ENCODE measurements at regions not wholly inside any gene's neighbourhood (a gene's known extent, or its start where the extent isn't known, plus 50 kb on each side); places are given as distances from the start of the nearest gene placed in this dataset.

GRCh38 chr20:11379257-11380011, 538.3 kb upstream of the BTBD3 start:
- Histone ChIP-seq H2BK15ac (ENCODE audit: low read depth, poor library complexity, severe bottlenecking) (no peak overlapping the region), H3K27ac (ENCODE audit: low read length, poor library complexity, severe bottlenecking) (no peak overlapping the region), H3K9ac (ENCODE audit: low read length) (no peak overlapping the region), H2AFZ (ENCODE audit: low read depth, low read length) (no peak overlapping the region), H2BK5ac (ENCODE audit: low read depth, low read length, poor library complexity, severe bottlenecking) (no peak overlapping the region), H3K9me3 (ENCODE audit: control insufficient read depth, low read length) (no peaks in the 10 kb centered on the region), H3K18ac (ENCODE audit: low read depth in 1 of 2, low read length in 2 of 2) (no peak overlapping the region), H3K4me2 (ENCODE audit: low read length, poor library complexity, severe bottlenecking) (peak overlapping the region; percentile 12), H3K23ac (ENCODE audit: low read length in 2 of 2) (no peak overlapping the region), H3K4me3 (ENCODE audit: insufficient read depth in 1 of 2, low read depth in 1 of 2, low read length in 2 of 2) (no peak overlapping the region), H2BK12ac (ENCODE audit: low read length in 2 of 2) (peak overlapping the region in 1 of 2 experiments; percentile 15), H3K4me1 (ENCODE audit: control insufficient read depth, insufficient read depth, low read depth, low read length) (peaks cover 11% of the 10 kb centered on the region), H3K4ac (ENCODE audit: low read depth in 1 of 2, low read length in 2 of 2) (no peak overlapping the region), H4K8ac (ENCODE audit: low read length) (no peak overlapping the region), H2AK5ac (ENCODE audit: low read length, severe bottlenecking) (no peak overlapping the region), H2BK120ac (ENCODE audit: low read depth, low read length) (no peak overlapping the region), H3K36me3 (ENCODE audit: control insufficient read depth in 1 of 2, insufficient read depth in 2 of 2, low read depth in 1 of 2, low read length in 2 of 2) (no peaks in the 10 kb centered on the region), H3K14ac (ENCODE audit: low read length in 2 of 2) (no peak overlapping the region), H3K27me3 (ENCODE audit: control insufficient read depth in 1 of 2, insufficient read depth in 1 of 2, low read length in 2 of 2) (peaks cover 0 to 8% of the 10 kb centered on the region in 2 experiments), H4K91ac (ENCODE audit: low read length) (no peak overlapping the region), H3K79me1 (replicated peaks; ENCODE audit: low read length, poor library complexity, severe bottlenecking) (no peaks in the 10 kb centered on the region)
- 30% methylated on average over 16 of the region's 16 CpGs for WGBS
- DNase-seq: peak; percentile 51

DNA sequence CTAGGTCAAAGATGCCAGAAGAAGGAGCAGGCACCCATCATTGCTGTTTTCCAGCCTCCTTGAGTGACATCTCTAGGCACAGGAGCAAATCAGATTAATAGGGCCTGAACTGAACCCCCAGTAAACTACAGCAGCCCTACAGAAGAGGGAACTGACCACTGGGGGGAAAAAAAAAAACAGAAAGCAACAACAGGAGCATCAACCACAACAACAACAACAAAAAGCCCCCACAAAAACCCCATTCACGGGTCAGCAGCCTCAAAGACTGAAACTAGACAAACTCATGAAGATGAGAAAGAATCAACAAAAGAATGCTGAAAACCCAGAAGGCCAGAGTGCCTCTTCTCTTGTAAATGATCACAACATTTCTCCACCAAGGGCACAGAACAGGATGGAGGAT, 537.4 kb upstream of the BTBD3 start:
- no peak overlapping the region for H3K14ac ChIP-seq (ENCODE audit: low read length in 2 of 2)
- 88% methylated on average over 1 of the region's 1 CpG for WGBS
- H3K27me3 ChIP-seq (ENCODE audit: control insufficient read depth in 1 of 2, insufficient read depth in 1 of 2, low read length in 2 of 2): peaks cover 0 to 8% of the 10 kb centered on the region in 2 experiments
- H2BK5ac ChIP-seq (ENCODE audit: low read depth, low read length, poor library complexity, severe bottlenecking): no peak overlapping the region
- no peak overlapping the region for H2BK12ac ChIP-seq (ENCODE audit: low read length in 2 of 2)
- no peak overlapping the region for H3K27ac ChIP-seq (ENCODE audit: low read length, poor library complexity, severe bottlenecking)
- no peak overlapping the region for H3K18ac ChIP-seq (ENCODE audit: low read depth in 1 of 2, low read length in 2 of 2)
- H2AK5ac ChIP-seq (ENCODE audit: low read length, severe bottlenecking): peak overlapping the region; percentile 19
- peaks cover 11% of the 10 kb centered on the region for H3K4me1 ChIP-seq (ENCODE audit: control insufficient read depth, insufficient read depth, low read depth, low read length)
- no peak for DNase-seq
- H3K79me1 ChIP-seq (replicated peaks; ENCODE audit: low read length, poor library complexity, severe bottlenecking): no peaks in the 10 kb centered on the region
- no peak overlapping the region for H4K91ac ChIP-seq (ENCODE audit: low read length)
- H3K36me3 ChIP-seq (ENCODE audit: control insufficient read depth in 1 of 2, insufficient read depth in 2 of 2, low read depth in 1 of 2, low read length in 2 of 2): no peaks in the 10 kb centered on the region
- no peak overlapping the region for H3K4me3 ChIP-seq (ENCODE audit: insufficient read depth in 1 of 2, low read depth in 1 of 2, low read length in 2 of 2)
- no peak overlapping the region for H2AFZ ChIP-seq (ENCODE audit: low read depth, low read length)
- no peaks in the 10 kb centered on the region for H3K9me3 ChIP-seq (ENCODE audit: control insufficient read depth, low read length)
- no peak overlapping the region for H3K4ac ChIP-seq (ENCODE audit: low read depth in 1 of 2, low read length in 2 of 2)
- H3K4me2 ChIP-seq (ENCODE audit: low read length, poor library complexity, severe bottlenecking): no peak overlapping the region
- H3K9ac ChIP-seq (ENCODE audit: low read length): no peak overlapping the region
- H3K23ac ChIP-seq (ENCODE audit: low read length in 2 of 2): no peak overlapping the region
- no peak overlapping the region for H4K8ac ChIP-seq (ENCODE audit: low read length)
- no peak overlapping the region for H2BK15ac ChIP-seq (ENCODE audit: low read depth, poor library complexity, severe bottlenecking)
- no peak overlapping the region for H2BK120ac ChIP-seq (ENCODE audit: low read depth, low read length)

- no peak overlapping the region for H2BK15ac ChIP-seq (ENCODE audit: low read depth, poor library complexity, severe bottlenecking)
- no peak overlapping the region for H3K23ac ChIP-seq (ENCODE audit: low read length in 2 of 2)
- H2AFZ ChIP-seq (ENCODE audit: low read depth, low read length): no peak overlapping the region
- H3K79me1 ChIP-seq (replicated peaks; ENCODE audit: low read length, poor library complexity, severe bottlenecking): no peaks in the 10 kb centered on the region
- H3K9me3 ChIP-seq (ENCODE audit: control insufficient read depth, low read length): no peaks in the 10 kb centered on the region
- no peaks in the 10 kb centered on the region for H3K36me3 ChIP-seq (ENCODE audit: control insufficient read depth in 1 of 2, insufficient read depth in 2 of 2, low read depth in 1 of 2, low read length in 2 of 2)
- H3K27ac ChIP-seq (ENCODE audit: low read length, poor library complexity, severe bottlenecking): no peak overlapping the region
- no peaks in the 10 kb centered on the region for H3K4me1 ChIP-seq (ENCODE audit: control insufficient read depth, insufficient read depth, low read depth, low read length)
- H3K14ac ChIP-seq (ENCODE audit: low read length in 2 of 2): no peak overlapping the region
- H3K18ac ChIP-seq (ENCODE audit: low read depth in 1 of 2, low read length in 2 of 2): no peak overlapping the region
- H3K4me3 ChIP-seq (ENCODE audit: insufficient read depth in 1 of 2, low read depth in 1 of 2, low read length in 2 of 2): no peak overlapping the region
- H4K91ac ChIP-seq (ENCODE audit: low read length): no peak overlapping the region
- peak; percentile 69 for DNase-seq
- no peak overlapping the region for H2BK120ac ChIP-seq (ENCODE audit: low read depth, low read length)
- H4K8ac ChIP-seq (ENCODE audit: low read length): no peak overlapping the region
- no peak overlapping the region for H2AK5ac ChIP-seq (ENCODE audit: low read length, severe bottlenecking)
- no peak overlapping the region for H2BK5ac ChIP-seq (ENCODE audit: low read depth, low read length, poor library complexity, severe bottlenecking)
- H3K9ac ChIP-seq (ENCODE audit: low read length): no peak overlapping the region
- no peak overlapping the region for H2BK12ac ChIP-seq (ENCODE audit: low read length in 2 of 2)
- H3K27me3 ChIP-seq (ENCODE audit: control insufficient read depth in 1 of 2, insufficient read depth in 1 of 2, low read length in 2 of 2): no peaks in the 10 kb centered on the region
- no peak overlapping the region for H3K4me2 ChIP-seq (ENCODE audit: low read length, poor library complexity, severe bottlenecking)
- WGBS: 7% methylated on average over 1 of the region's 2 CpGs
- H3K4ac ChIP-seq (ENCODE audit: low read depth in 1 of 2, low read length in 2 of 2): no peak overlapping the region
Observed at GRCh38 chr20:11387189-11387754, 530.4 kb upstream of the BTBD3 start.

DNA sequence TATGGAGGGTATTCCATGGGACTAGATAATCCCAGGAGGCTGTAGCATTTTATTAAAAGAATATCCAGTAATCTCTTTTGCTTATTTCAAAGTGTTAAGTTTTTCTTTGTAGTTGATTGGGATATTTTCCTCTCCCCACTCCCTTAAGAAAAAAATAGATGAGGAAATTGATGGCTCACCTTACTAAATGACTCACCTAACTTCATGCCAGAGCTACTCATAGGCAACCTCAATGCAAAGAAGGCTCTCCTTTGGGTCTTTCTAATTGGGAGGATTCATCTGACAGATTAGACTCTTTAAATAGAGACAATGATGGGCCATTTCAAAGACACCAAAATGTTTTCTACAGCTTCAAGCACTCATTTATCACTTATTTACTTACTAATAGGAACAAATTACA, 528.5 kb upstream of the BTBD3 start:
- Histone ChIP-seq H2BK12ac (ENCODE audit: low read length in 2 of 2) (no peak overlapping the region), H3K4me2 (ENCODE audit: low read length, poor library complexity, severe bottlenecking) (no peak overlapping the region), H3K36me3 (ENCODE audit: control insufficient read depth in 1 of 2, insufficient read depth in 2 of 2, low read depth in 1 of 2, low read length in 2 of 2) (no peaks in the 10 kb centered on the region), H2BK5ac (ENCODE audit: low read depth, low read length, poor library complexity, severe bottlenecking) (no peak overlapping the region), H3K9me3 (ENCODE audit: control insufficient read depth, low read length) (no peaks in the 10 kb centered on the region), H3K27ac (ENCODE audit: low read length, poor library complexity, severe bottlenecking) (no peak overlapping the region), H2AFZ (ENCODE audit: low read depth, low read length) (no peak overlapping the region), H3K14ac (ENCODE audit: low read length in 2 of 2) (no peak overlapping the region), H4K91ac (ENCODE audit: low read length) (no peak overlapping the region), H3K4me3 (ENCODE audit: insufficient read depth in 1 of 2, low read depth in 1 of 2, low read length in 2 of 2) (no peak overlapping the region), H3K9ac (ENCODE audit: low read length) (no peak overlapping the region), H2BK120ac (ENCODE audit: low read depth, low read length) (no peak overlapping the region), H3K4me1 (ENCODE audit: control insufficient read depth, insufficient read depth, low read depth, low read length) (no peaks in the 10 kb centered on the region), H2BK15ac (ENCODE audit: low read depth, poor library complexity, severe bottlenecking) (no peak overlapping the region), H3K27me3 (ENCODE audit: control insufficient read depth in 1 of 2, insufficient read depth in 1 of 2, low read length in 2 of 2) (no peaks in the 10 kb centered on the region), H3K18ac (ENCODE audit: low read depth in 1 of 2, low read length in 2 of 2) (no peak overlapping the region), H3K4ac (ENCODE audit: low read depth in 1 of 2, low read length in 2 of 2) (no peak overlapping the region), H3K23ac (ENCODE audit: low read length in 2 of 2) (no peak overlapping the region), H4K8ac (ENCODE audit: low read length) (no peak overlapping the region), H2AK5ac (ENCODE audit: low read length, severe bottlenecking) (no peak overlapping the region), H3K79me1 (replicated peaks; ENCODE audit: low read length, poor library complexity, severe bottlenecking) (no peaks in the 10 kb centered on the region)
- DNase-seq: no peak

Measured in mesenchymal stem cell (in vitro differentiated cells and primary cell).